ENCODE measurements at regions not wholly inside any gene's neighbourhood (a gene's known extent, or its start where the extent isn't known, plus 50 kb on each side); places are given as distances from the start of the nearest gene placed in this dataset.

- Histone ChIP-seq H3K27ac (ENCODE audit: extremely low read depth, low read depth, low read length) (no peak overlapping the region), H3K4me3 (ENCODE audit: low read depth, low read length) (no peak overlapping the region), H3K36me3 (ENCODE audit: control insufficient read depth in 2 of 2, insufficient read depth in 1 of 2, low read length in 2 of 2) (no peaks in the 10 kb centered on the region), H3K9me3 (ENCODE audit: control insufficient read depth, insufficient read depth, low read depth, low read length) (no peaks in the 10 kb centered on the region), H3K4me1 (ENCODE audit: control insufficient read depth, insufficient read depth, low read length) (no peaks in the 10 kb centered on the region)
- POLR2A ChIA-PET, result interaction anchor here (0.6 kb wide), 1 partner anchor 12 kb away, joined by 3 read pairs; no protein-coding TSS in a partner anchor
- CTCF ChIA-PET, result no interaction called here
- no peak for TF ChIP-seq SALL2 (tag by site-specific recombination; IDR thresholded peaks at IDR 0.05; ENCODE audit: borderline replicate concordance)
- no peak for TF ChIP-seq ZNF184 (tag by site-specific recombination; IDR thresholded peaks at IDR 0.05)
- no peak for TF ChIP-seq ZNF514 (tag by site-specific recombination; IDR thresholded peaks at IDR 0.05)
- no peak for TF ChIP-seq ZNF473 (tag by site-specific recombination; IDR thresholded peaks at IDR 0.05)
Measured at GRCh38 chr16:79434771-79435170, 165.8 kb downstream of the MAF start.

- ChIA-PET CTCF (no interaction called here), POLR2A (no interaction called here)
- peak; percentile 56; the same call in 1 of the 2 replicates for TF ChIP-seq ZNF112 (tag by site-specific recombination; IDR thresholded peaks at IDR 0.05)
- TF ChIP-seq ZNF621 (tag by site-specific recombination; IDR thresholded peaks at IDR 0.05), result no peak
Measured at GRCh38 chr16:79434092-79434491, 166.4 kb downstream of the MAF start.

GRCh38 chr16:79431923-79432322, 168.6 kb downstream of the MAF start:
- H3K4me1 ChIP-seq (ENCODE audit: control insufficient read depth, insufficient read depth, low read length), result no peaks in the 10 kb centered on the region
- ChIA-PET CTCF (no interaction called here), POLR2A (no interaction called here)
- H3K4me3 ChIP-seq (ENCODE audit: low read depth, low read length), result no peak overlapping the region
- H3K36me3 ChIP-seq (ENCODE audit: control insufficient read depth in 2 of 2, insufficient read depth in 1 of 2, low read length in 2 of 2), result no peaks in the 10 kb centered on the region
- H3K27ac ChIP-seq (ENCODE audit: extremely low read depth, low read depth, low read length), result no peak overlapping the region
- TF ChIP-seq FEZF1 (tag by site-specific recombination; IDR thresholded peaks at IDR 0.05), result no peak
- TF ChIP-seq ZNF692 (tag by site-specific recombination; IDR thresholded peaks at IDR 0.05), result no peak
- TF ChIP-seq ZNF24 (tag by site-specific recombination; IDR thresholded peaks at IDR 0.05), result no peak
- TF ChIP-seq ZNF138 (tag by site-specific recombination; IDR thresholded peaks at IDR 0.05; ENCODE audit: borderline replicate concordance), result no peak
- no peak for TF ChIP-seq ZNF112 (tag by site-specific recombination; IDR thresholded peaks at IDR 0.05)
- TF ChIP-seq ZBTB7A (tag by site-specific recombination; IDR thresholded peaks at IDR 0.05; ENCODE audit: low read depth), result no peak
- no peak for TF ChIP-seq ZNF366 (tag by site-specific recombination; conservative IDR thresholded peaks at IDR 0.05)
- TF ChIP-seq ZNF510 (tag by site-specific recombination; IDR thresholded peaks at IDR 0.05; ENCODE audit: insufficient replicate concordance), result no peak
- no peak for TF ChIP-seq ZNF626 (tag by site-specific recombination; IDR thresholded peaks at IDR 0.05)
- no peak for TF ChIP-seq ZNF791 (tag by site-specific recombination; IDR thresholded peaks at IDR 0.05)
- TF ChIP-seq KLF16 (tag by site-specific recombination; IDR thresholded peaks at IDR 0.05), result no peak
- TF ChIP-seq ZNF239 (tag by site-specific recombination; IDR thresholded peaks at IDR 0.05), result no peak
- TF ChIP-seq ZNF302 (tag by site-specific recombination; IDR thresholded peaks at IDR 0.05; ENCODE audit: low read depth), result no peak
- H3K9me3 ChIP-seq (ENCODE audit: control insufficient read depth, insufficient read depth, low read depth, low read length), result no peaks in the 10 kb centered on the region

More at GRCh38 chr16:79434092-79434491, 166.4 kb downstream of the MAF start:
- no peaks in the 10 kb centered on the region for H3K4me1 ChIP-seq (ENCODE audit: control insufficient read depth, insufficient read depth, low read length)
- H3K36me3 ChIP-seq (ENCODE audit: control insufficient read depth in 2 of 2, insufficient read depth in 1 of 2, low read length in 2 of 2), result no peaks in the 10 kb centered on the region
- H3K4me3 ChIP-seq (ENCODE audit: low read depth, low read length), result no peak overlapping the region
- no peak overlapping the region for H3K27ac ChIP-seq (ENCODE audit: extremely low read depth, low read depth, low read length)
- no peaks in the 10 kb centered on the region for H3K9me3 ChIP-seq (ENCODE audit: control insufficient read depth, insufficient read depth, low read depth, low read length)

- H3K4me1 ChIP-seq (ENCODE audit: control insufficient read depth, insufficient read depth, low read length), result no peaks in the 10 kb centered on the region
- H3K36me3 ChIP-seq (ENCODE audit: control insufficient read depth in 2 of 2, insufficient read depth in 1 of 2, low read length in 2 of 2), result no peaks in the 10 kb centered on the region
- no peak overlapping the region for H3K4me3 ChIP-seq (ENCODE audit: low read depth, low read length)
- CTCF ChIA-PET, result no interaction called here
- POLR2A ChIA-PET, result no interaction called here
- no peak overlapping the region for H3K27ac ChIP-seq (ENCODE audit: extremely low read depth, low read depth, low read length)
- no peaks in the 10 kb centered on the region for H3K9me3 ChIP-seq (ENCODE audit: control insufficient read depth, insufficient read depth, low read depth, low read length)
- no peak for TF ChIP-seq ZBTB44 (tag by site-specific recombination; IDR thresholded peaks at IDR 0.05)
- no peak for TF ChIP-seq ZNF747 (tag by site-specific recombination; IDR thresholded peaks at IDR 0.05)
- no peak for TF ChIP-seq ZNF138 (tag by site-specific recombination; IDR thresholded peaks at IDR 0.05; ENCODE audit: borderline replicate concordance)
- no peak for TF ChIP-seq ZNF184 (tag by site-specific recombination; IDR thresholded peaks at IDR 0.05)
- no peak for TF ChIP-seq ZNF660 (tag by site-specific recombination; IDR thresholded peaks at IDR 0.05)
- TF ChIP-seq ZNF157 (tag by site-specific recombination; IDR thresholded peaks at IDR 0.05), result no peak
- TF ChIP-seq TRIM28 (IDR thresholded peaks at IDR 0.05; ENCODE audit: borderline replicate concordance, low read length), result no peak
- no peak for TF ChIP-seq ZNF529 (tag by site-specific recombination; IDR thresholded peaks at IDR 0.05; ENCODE audit: insufficient replicate concordance)
- TF ChIP-seq ZNF223 (tag by site-specific recombination; IDR thresholded peaks at IDR 0.05), result no peak
- no peak for TF ChIP-seq ZNF585B (tag by site-specific recombination; IDR thresholded peaks at IDR 0.05)
- TF ChIP-seq ZNF239 (tag by site-specific recombination; IDR thresholded peaks at IDR 0.05), result no peak
- no peak for TF ChIP-seq ZNF580 (tag by site-specific recombination; IDR thresholded peaks at IDR 0.05)
- no peak for TF ChIP-seq SP3 (tag by site-specific recombination; IDR thresholded peaks at IDR 0.05)
Measured at GRCh38 chr16:79430191-79430678, 170.3 kb downstream of the MAF start.

Data from HEK293 (cell line).